ENCODE measurements at regions not wholly inside any gene's neighbourhood (a gene's known extent, or its start where the extent isn't known, plus 50 kb on each side); places are given as distances from the start of the nearest gene placed in this dataset.
"Not testable (repeated sequence)": the region's sequence is repeated elsewhere in the genome, so short reads cannot be mapped to it uniquely, and the experiment has no call there.

DNA sequence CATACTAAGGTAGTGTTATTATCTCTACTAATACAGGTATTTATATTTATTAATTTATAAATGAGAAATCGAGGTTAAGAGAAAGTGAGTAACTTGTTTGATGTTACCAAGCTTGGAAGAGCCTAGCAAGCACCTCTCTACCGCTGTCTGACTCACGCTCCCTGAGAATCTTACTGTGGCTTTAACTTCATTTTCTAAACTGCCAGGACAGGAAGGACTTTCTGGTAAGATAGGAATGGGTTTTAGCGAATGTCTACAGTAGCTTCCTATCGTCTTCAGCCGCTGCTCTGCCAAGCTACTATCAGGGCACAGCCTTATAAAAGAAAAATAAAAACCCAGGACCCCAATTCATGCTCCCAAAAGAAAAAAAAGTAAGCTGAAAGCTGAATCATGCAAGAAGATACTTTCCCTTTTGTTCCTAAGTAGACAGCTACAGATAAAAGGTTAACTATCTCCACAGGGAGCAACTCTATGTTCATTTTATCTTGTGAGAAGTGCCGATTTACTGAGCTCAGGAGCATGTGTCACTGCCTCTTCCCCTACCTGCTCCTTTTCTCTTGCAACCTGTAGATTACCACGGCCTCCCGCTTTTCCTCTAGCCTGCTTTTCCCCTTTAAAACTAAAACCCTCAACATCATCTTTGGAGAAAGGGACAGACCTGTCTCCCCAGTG lies 60.2 kb downstream of the THNSL1 start:
- intact Hi-C loops (cut with micrococcal nuclease) = no loop called here

DNA sequence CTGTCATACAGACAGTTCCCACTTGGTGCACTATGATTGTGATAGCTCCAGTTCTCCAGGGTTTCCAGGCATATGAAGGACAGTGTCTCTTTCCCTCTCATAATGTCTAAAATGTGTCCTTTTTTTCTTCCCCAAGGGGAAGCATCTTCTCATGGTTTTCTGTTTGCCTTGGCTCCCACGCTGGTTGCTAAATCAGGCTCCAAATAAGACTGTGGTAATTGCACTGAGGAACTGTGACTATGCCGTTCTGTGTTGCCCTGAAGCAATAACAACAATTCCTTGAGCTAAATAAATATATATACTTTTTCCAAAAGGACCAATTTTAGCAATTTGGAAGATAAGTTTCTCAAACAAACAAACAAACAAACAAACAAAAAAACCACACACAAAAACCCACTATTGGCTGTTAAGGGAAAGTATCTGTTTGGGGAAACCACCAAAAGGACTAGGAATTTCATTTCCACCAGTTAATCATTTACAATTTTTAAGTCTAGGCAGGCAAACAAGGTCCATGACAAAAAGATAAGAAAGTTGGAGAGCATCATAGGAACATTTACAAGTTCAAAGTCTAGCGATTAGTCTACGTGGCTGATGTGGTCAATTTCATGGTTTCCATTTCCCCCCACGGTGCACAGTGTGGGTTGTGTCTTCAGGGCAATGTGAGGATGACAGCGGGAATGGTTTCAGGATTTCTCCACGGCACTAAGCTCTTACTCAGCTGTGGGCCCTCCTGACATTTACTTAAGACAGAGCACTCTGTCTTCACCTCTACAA lies 62.4 kb downstream of the THNSL1 start:
- intact Hi-C loops (cut with micrococcal nuclease) = no loop called here

DNA sequence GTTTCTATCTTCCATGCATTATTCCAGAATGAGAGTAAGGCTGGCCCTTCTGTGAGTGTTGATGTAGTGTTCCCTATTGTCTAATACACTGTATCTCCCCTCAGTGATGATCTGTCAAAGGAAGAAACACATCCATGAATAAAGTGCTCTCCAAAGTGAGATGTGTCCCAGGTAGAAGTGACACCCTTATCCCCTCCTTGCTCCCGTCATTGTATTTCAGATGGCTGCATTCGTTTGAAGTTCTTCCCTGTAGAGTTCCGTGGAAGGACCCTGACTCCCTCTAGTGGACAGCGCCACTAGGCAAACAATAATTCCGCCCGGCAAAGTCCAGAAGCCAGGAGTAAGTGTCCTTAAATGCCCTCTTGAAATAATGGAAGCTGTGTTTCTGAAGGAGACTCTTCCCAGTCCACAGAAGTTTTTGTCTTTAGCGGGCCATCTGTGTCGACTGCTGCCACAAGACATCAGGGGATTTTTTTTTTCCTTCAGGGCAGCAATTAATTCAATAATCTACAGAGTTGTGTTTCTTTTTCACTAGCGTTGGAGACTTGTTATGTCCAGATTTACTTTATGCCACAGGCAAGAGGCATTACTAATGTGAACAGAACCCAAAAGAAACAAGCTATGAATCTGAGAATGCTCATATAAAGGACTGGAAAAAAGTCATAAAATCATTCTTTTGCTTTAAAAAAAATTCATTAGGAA lies 64.6 kb downstream of the THNSL1 start:
- intact Hi-C loops (cut with micrococcal nuclease) = loop anchor here (1.0 to 2.0 kb wide), 3 partner anchors 54 to 438 kb away; partner anchors contain the start of genes ENKUR and THNSL1

DNA sequence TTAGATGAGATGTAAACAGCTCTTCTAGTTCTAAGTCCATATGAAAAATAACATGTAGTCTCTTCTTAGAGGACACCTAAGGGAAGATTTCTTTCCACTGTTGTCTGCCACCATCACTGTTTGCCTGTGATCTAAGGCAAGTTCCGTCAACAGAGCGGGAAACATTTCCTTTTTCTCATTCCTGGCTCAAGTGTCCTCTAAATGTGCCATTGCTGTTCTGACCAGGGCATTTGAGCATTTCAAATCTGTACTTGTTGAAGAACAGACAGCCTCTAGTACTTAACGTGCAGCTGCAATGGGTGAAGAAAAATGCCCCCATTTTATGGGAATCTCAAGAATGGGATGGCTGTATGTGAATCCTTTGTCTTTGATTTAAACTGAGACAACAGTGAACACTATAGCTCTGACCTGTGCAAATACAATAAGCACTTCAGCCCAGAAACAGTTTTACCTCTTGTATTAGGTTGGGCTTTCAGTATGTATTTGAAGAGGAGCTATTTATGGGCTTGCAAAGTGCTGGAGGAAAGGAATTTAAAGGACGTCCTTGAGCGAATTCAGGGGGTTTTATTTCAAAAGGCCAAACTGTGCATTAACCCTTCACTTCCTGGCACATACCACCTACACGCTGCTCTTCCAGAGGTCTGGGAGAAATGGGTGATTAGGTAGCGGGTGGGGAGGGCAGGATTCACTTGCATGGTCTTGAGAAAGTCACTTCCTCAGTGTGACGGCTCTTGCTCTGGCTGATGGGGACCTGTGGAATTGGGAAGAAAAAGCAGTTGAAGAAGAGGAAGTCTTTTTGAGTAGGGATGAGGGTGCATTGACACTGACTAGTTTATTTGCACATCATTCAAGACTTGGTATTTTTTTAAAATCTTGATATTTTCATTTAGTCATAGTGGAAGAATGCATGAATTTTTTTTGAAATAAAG lies 66.1 kb downstream of the THNSL1 start:
- intact Hi-C loops (cut with micrococcal nuclease) = no loop called here

DNA sequence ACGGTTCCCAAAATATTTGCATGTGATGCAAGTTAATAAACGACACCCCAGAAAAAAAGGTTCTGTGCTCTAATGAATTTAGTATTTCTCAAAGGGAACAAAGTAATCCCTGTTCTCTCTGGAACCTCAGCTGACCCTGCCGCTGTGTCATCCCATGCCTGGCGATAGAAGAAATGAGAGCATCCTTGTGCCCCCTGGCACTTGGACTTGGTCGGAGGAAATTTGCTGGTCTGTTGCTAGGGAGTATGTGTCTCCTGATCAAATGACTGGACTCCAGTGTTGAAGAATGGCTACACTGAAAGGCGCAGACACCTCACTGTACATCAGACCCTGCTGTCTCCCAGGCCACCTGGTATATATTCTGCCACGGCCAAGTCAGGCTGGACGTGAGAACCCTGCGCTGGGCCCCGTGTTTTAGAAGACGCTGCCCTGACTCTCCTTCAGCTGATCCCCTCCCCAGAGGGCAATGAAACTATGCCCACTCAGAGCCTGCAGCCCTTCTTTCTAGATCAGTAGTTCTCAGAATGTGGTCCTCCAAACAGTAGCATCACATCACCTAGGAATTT lies 67.2 kb downstream of the THNSL1 start:
- intact Hi-C loops (cut with micrococcal nuclease) = no loop called here

DNA sequence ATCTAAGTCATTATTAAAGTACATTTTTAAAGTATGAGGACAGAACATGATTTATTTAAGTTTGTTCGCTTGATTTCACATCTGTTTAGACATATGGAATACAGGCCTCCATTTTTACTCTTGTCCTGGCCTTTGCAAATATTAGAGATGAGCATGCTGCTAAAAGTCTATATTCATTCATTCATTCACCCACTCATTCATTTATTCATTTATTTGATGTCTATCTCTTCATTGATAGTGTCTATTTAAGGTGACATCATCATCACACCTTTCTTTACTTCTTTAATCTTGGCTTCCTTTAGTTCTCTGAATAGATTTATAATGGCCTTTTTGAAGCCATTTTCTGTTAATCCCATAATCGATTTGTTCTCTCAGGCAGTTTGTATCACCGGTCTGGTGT lies 68.0 kb downstream of the THNSL1 start:
- intact Hi-C loops (cut with micrococcal nuclease) = no loop called here

DNA sequence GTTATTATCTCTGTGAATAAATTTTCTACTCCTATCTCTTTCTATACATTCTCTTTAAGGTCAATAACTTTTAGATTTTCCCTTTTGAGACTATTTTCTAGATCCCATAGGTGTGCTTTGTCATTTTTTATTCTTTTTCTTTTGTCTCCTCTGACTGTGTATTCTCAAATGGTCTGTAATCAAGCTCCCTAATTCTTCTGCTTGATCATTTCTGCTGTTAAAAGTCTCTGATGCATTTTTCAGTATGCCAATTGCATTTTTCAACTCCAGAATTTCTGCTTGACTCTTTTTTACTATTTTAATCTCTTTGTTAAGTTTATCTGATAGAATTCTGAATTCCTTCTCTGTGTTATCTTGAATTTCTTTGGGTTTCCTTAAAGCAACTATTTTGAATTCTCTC lies 78.2 kb downstream of the THNSL1 start:
- intact Hi-C loops (cut with micrococcal nuclease) = no loop called here

DNA sequence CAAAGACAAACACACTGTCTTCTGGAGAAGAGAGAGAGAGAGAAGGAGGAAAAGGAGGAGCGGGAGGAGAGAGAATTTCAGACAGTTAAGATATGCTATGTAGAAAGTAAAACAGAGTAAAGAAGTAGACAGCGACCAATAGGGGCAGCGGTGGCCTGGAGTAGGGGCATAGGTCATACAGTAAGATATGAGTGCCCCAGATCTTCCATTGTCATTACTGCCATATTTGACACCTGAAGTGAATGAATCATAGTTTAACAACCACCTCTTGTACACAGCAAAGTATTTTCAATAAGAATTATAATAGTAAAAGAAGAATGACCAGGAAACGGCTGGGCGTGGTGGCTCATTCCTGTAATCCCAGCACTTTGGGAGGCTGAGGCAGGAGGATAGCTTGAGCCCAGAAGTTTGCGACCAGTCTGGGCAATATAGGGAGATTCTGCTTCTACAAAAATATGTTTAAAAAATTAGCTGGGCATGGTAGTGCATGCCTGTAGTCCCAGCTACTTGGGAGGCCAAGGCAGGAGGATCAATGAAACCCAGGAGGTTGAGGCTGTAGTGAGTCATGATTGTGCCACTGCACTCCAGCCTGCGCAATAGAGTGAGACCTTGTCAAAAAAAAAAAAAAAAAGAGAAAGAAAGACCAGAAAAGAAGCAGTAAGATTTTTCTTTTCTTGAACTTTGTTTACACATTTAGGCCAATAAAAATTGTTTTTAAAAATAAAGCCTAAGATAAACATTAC lies 77.0 kb upstream of the GPR158 start:
- intact Hi-C loops (cut with micrococcal nuclease) = no loop called here

DNA sequence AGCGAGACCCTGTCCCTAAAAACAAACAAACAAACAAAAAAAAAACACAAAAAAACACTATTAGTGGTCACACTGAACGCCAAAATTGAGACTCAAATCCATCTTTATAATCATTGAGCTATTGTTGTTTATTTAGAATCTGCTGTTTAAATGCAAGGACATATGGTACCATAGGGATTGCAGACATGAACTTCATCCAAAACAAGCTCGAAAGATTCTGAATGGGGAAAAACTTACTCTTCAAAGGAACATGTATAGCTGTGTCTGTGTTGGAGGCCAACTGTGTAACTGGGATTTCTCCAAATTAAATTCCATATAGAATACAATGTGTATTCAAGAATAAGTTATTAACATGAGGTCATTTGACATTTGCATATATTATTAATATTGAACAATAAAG lies 74.7 kb upstream of the GPR158 start:
- intact Hi-C loops (cut with micrococcal nuclease) = no loop called here

DNA sequence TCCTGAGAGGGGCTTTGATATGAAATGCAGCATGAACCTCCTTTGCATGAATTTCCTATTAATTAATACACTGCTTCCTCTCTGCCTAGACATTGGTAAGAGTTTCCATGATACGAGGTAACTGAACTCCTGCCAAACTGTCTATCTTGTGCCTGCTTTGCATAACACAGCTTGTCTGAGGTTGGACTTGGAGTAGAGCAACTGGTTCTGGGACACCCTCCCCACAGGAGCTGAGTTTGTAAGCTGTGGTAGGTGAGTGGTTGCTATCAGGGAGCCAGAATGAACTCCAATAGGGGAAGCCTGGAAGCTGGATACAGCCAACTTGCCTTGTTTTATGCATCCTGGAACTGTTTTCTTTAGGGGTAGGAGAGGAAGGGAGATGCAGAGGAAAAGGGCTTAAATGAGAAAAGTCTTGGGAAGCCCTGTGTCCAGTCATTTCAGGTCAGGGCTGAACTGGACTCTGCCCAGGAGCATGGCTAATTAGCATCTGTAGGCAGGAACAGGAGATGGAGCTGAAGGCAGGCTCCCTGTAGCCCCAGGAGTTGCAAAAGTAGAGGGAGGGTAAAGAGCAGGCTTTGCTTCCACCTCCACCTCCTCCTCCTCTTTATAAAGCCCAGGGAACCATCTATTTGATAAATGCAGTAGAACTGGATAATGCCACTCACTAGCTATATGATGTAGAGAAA lies 73.2 kb upstream of the GPR158 start:
- intact Hi-C loops (cut with micrococcal nuclease) = no loop called here

DNA sequence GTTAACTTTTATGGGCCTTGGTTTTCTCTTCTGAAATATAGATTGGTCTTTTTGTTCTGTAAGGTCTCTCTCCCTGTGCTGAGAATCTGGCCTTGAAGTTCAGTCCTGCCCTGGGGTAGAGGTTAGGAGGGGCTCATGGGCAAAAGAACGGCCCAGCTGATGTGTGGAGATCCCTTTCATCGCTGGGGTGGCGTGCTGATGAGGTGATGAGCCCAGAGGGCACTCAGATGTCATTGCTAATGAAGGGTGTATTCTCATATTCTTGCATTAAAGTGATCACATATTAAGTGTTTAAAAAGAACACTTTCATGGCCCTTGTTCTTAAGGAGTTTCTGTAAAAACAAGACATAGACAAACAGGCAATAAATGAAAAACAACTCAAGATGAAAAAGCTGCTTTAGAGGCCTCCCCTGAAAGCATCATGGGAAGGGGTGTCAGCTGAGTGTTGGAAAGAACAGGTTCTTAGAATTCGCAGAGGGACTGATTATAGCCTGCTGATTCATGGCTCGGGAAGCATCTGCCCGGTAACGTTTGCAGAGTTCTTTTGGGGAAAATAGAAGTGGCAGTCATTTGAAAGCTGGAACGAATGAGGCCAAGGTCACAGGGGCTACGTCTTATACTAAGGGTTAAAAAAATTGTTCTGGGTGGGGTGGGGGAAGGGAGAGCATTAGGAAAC lies 72.5 kb upstream of the GPR158 start:
- intact Hi-C loops (cut with micrococcal nuclease) = no loop called here

DNA sequence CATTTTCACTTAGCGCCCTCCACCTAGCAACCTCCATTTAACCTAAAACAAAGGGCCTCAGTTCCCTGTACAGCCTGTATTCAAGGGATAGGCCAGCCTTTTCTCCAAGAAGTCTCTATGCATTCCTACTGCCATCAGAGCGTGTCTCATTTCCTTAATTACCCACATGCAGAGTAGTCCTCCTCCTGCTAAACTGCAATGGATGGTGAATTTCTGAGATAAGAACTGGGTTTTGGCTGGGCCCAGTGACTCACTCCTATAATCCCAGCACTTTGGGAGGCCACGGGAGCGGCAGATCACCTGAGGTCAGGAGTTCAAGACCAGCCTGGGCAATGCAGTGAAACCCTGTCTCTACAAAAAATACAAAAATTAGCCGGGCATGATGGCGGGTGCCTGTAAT lies 71.1 kb upstream of the GPR158 start:
- intact Hi-C loops (cut with micrococcal nuclease) = no loop called here

DNA sequence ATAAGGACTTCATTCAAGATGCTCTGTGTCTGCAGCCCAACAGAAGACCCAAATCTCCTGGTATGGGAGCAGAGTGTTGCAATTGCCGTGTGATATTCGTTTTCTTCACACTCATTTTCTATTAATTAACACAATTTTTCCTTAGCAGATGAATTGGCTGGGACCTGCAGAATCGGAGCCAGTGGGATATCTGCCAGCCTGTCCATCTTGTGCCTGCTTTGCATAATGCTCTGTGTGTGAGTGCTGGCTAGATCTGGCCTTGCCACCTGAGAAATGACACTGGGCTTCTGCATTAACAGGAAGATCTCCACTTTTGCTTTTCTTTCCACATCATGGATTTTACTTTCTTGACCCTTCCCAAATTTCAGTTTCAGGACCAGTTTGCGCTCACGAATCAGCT lies 70.4 kb upstream of the GPR158 start:
- intact Hi-C loops (cut with micrococcal nuclease) = no loop called here

DNA sequence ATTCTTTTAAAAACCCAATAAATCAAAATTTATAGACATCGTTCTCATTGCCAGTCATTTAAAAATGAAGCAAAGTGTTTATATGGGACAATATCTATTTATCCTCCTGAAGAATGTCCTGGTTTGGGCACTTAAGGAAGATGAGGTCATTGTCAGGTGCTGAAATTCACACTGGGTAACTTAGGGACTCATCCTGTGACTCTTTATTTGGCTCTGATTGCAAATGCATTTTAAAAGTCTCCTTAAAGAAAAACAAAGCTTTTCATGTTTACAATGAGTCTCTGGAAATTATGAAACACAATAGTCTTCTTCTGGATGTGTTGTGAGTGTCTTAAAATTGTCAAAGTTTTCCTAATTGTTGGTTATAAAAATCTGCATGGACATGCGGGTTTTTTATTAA lies 69.5 kb upstream of the GPR158 start:
- intact Hi-C loops (cut with micrococcal nuclease) = no loop called here

DNA sequence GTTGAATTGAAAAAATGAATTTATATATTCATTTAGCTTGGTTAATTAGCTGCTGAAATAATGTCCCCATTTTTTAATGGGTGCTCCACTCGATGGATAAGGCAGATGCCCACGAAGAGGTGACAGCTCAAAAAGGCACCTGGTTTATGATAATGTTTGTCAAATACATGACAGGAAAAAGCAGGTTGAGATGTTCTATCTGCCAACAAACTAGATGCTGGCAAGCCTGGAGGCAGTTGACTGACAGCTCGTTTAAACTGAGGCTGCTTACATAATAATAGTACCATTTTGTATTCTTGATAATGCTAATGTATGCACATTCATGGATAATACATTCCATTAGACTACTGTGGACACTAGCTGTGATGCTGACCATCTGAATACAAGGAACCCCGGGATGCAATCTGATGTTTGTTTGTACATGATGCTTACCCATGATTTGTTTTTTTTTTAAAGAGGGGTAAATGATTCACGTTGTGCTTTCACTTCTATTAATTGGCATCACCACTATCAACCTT lies 69.0 kb upstream of the GPR158 start:
- intact Hi-C loops (cut with micrococcal nuclease) = no loop called here

DNA sequence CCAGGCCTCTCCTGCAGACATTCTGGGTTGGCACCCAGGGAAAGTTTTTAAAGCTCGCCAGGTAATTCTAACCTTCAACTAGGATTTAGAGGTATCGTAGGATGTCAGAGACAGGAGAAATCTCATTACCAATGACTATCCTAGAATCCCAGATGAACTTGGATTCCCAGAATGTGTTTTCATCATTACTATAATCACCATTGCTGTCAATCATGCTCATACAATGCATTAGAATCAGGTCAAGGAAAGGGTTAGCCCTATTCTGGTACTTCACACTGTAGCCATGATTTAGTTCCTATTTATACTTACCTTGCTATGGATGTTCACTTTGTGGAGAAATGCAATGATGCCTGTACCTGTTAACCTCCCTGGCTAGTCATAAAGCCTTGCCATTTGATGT lies 67.0 kb upstream of the GPR158 start:
- intact Hi-C loops (cut with micrococcal nuclease) = no loop called here

DNA sequence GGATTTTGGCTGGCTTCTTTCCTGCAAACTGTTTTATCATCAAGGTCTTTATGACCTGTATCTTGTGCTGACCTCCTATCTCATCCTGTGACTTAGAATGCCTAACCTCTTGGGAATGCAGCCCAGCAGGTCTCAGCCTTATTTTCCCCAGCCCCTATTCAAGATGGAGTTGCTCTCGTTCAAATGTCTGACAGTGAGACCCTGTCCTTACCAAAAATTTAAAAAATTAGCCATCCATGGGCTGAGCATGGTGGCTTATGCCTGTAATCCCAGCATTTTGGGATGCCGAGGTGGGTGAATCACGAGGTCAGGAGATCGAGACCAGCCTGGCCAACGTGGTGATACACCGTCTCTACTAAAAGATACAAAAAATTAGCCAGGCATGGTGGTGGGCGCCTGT lies 64.9 kb upstream of the GPR158 start:
- intact Hi-C loops (cut with micrococcal nuclease) = not testable (repeated sequence)

DNA sequence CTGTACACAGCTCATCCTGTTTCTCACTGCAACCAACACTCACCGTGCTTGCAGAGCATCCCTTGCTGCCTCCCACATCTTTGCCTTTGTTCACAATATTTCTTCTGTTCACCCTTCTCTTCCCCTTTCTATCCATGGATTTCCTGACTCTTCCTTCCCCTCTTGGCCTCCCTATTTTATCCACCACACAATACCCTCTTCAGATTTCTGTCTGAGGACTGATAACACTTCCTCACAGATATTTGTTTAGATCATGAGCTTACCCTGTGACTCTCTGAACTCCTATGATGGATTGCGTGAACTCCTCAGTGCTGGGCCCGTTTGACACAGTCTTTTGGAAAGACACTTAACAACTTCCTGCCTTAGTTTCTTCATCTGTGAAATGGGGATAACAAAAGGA lies 62.8 kb upstream of the GPR158 start:
- intact Hi-C loops (cut with micrococcal nuclease) = no loop called here

All from T-helper 2 cell treated with Interferon-gamma antibody and Interleukin-4, amounts not matched to agents 100 ng/mL and 5 ng/mL, for 36 hours (primary cell).